Ishikawa (cell line): ENCODE measurements at regions not wholly inside any gene's neighbourhood (a gene's known extent, or its start where the extent isn't known, plus 50 kb on each side); places are given as distances from the start of the nearest gene placed in this dataset.

Experiments used
- CEBPB ChIP-seq: IDR thresholded peaks from 2 replicates; pipeline ENCODE4 v1.6.1; 2012
- CREB1 ChIP-seq: IDR thresholded peaks from 2 replicates; pipeline ENCODE4 v1.6.1; 2012; ENCODE audit warnings: low read depth
- EP300 ChIP-seq: IDR thresholded peaks from 2 replicates; pipeline ENCODE4 v1.6.1; 2012; ENCODE audit warnings: borderline replicate concordance
- FOXM1 ChIP-seq: IDR thresholded peaks from 2 replicates; pipeline ENCODE4 v1.6.1; 2012; ENCODE audit warnings: low read depth, borderline replicate concordance
- RAD21 ChIP-seq: IDR thresholded peaks from 2 replicates; pipeline ENCODE4 v1.6.1; 2012; ENCODE audit warnings: low read depth
- TAF1 ChIP-seq: IDR thresholded peaks from 2 replicates; pipeline ENCODE4 v1.6.1; 2012; ENCODE audit warnings: low read depth, mild to moderate bottlenecking
- TCF12 ChIP-seq: IDR thresholded peaks from 2 replicates; pipeline ENCODE4 v1.6.1; 2012; ENCODE audit warnings: low read depth
- YY1 ChIP-seq: IDR thresholded peaks from 2 replicates; pipeline ENCODE4 v1.6.1; 2012; ENCODE audit warnings: low read depth
- TF ChIP-seq, protein P1 (sequence below): IDR thresholded peaks from 2 replicates; pipeline ENCODE4 v1.6.1; 2012; ENCODE audit warnings: low read depth, mild to moderate bottlenecking
- TF ChIP-seq, protein P2 (sequence below): IDR thresholded peaks from 2 replicates; pipeline ENCODE4 v1.6.1; 2012
- TF ChIP-seq, protein P3 (sequence below): IDR thresholded peaks from 2 replicates; pipeline ENCODE4 v1.6.1; 2012

DNA sequence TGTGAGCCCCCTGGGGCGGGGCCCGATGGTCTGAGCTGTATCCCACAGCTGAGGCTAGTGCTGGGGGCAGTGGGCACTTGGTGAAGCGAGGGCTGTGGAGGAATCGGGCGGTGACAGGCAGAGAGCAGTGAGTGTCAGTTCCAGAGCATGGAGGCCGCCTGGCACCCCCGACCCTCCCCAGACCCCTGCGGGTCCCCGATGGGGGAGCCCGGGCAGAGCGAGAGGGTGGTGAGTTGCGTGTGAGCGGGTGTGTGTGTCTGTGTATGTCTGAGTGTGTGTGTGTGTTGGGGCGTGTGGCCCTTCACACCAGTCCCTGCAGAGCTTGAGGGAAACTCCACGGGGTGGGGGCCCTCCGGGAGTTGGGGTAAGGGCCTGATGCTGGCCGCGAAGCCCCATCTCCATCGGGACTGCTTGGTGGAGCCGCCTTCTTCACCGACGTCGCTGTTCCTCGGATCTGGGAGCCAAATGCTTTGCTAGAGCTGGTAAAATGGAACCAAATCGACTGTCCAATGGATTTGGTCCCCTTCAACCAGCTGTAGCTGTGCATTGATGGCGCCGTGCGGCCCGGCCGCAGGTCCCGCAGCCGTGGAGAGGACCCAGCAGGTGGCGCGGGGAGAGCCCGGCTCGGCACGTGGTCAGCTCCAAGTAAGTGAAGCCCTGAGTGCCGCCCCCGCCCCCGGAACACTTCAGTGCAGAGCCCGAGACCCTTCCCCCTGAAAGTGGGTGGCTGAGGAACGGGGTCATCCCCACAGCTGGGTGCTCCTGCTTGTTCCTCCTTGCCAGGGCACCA is 77.7 kb upstream of the SLCO4A1 start:
- no peak for TF ChIP-seq FOXM1
- no peak for TF ChIP-seq RAD21
- no peak for TF ChIP-seq EP300
- TF ChIP-seq, protein P1, sequence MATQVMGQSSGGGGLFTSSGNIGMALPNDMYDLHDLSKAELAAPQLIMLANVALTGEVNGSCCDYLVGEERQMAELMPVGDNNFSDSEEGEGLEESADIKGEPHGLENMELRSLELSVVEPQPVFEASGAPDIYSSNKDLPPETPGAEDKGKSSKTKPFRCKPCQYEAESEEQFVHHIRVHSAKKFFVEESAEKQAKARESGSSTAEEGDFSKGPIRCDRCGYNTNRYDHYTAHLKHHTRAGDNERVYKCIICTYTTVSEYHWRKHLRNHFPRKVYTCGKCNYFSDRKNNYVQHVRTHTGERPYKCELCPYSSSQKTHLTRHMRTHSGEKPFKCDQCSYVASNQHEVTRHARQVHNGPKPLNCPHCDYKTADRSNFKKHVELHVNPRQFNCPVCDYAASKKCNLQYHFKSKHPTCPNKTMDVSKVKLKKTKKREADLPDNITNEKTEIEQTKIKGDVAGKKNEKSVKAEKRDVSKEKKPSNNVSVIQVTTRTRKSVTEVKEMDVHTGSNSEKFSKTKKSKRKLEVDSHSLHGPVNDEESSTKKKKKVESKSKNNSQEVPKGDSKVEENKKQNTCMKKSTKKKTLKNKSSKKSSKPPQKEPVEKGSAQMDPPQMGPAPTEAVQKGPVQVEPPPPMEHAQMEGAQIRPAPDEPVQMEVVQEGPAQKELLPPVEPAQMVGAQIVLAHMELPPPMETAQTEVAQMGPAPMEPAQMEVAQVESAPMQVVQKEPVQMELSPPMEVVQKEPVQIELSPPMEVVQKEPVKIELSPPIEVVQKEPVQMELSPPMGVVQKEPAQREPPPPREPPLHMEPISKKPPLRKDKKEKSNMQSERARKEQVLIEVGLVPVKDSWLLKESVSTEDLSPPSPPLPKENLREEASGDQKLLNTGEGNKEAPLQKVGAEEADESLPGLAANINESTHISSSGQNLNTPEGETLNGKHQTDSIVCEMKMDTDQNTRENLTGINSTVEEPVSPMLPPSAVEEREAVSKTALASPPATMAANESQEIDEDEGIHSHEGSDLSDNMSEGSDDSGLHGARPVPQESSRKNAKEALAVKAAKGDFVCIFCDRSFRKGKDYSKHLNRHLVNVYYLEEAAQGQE = no peak
- no peak for TF ChIP-seq TAF1
- no peak for TF ChIP-seq CEBPB
- no peak for TF ChIP-seq YY1
- no peak for TF ChIP-seq TCF12
- TF ChIP-seq, protein P2, sequence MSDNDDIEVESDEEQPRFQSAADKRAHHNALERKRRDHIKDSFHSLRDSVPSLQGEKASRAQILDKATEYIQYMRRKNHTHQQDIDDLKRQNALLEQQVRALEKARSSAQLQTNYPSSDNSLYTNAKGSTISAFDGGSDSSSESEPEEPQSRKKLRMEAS = no peak
- TF ChIP-seq, protein P3, sequence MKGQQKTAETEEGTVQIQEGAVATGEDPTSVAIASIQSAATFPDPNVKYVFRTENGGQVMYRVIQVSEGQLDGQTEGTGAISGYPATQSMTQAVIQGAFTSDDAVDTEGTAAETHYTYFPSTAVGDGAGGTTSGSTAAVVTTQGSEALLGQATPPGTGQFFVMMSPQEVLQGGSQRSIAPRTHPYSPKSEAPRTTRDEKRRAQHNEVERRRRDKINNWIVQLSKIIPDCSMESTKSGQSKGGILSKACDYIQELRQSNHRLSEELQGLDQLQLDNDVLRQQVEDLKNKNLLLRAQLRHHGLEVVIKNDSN = no peak
- no peak for TF ChIP-seq CREB1
